Mesenchymal stem cell (in vitro differentiated cells and primary cell): ENCODE measurements at regions not wholly inside any gene's neighbourhood (a gene's known extent, or its start where the extent isn't known, plus 50 kb on each side); places are given as distances from the start of the nearest gene placed in this dataset.
"Not testable (repeated sequence)": the region's sequence is repeated elsewhere in the genome, so short reads cannot be mapped to it uniquely, and the experiment has no call there.

Experiments
- DNase-seq: peaks from one replicate; pipeline ENCODE4 v3.0.0-alpha.2; 2013
- H2AFZ ChIP-seq: one replicate; pipeline ENCODE4 v1.6.1; 2013; ENCODE audit warnings: low read depth, mild to moderate bottlenecking, control low read depth, inconsistent platforms, low read length, moderate library complexity
- H2AK5ac ChIP-seq: 2 replicates; pipeline ENCODE4 v1.6.1; 2013; ENCODE audit warnings: low read length, moderate library complexity, mild to moderate bottlenecking, inconsistent platforms; ENCODE audit not compliant: severe bottlenecking
- H2BK120ac ChIP-seq: one replicate; pipeline ENCODE4 v1.6.1; 2013; ENCODE audit warnings: low read depth, mild to moderate bottlenecking, inconsistent platforms, low read length, moderate library complexity
- H2BK12ac ChIP-seq, 2 experiments: one replicate each; pipeline ENCODE4 v1.6.1; 2013; ENCODE audit warnings: inconsistent platforms in 2 of 2, low read length in 2 of 2, mild to moderate bottlenecking in 2 of 2, moderate library complexity in 2 of 2, control low read depth in 1 of 2
- H2BK15ac ChIP-seq: one replicate; pipeline ENCODE4 v1.6.1; 2013; ENCODE audit warnings: mild to moderate bottlenecking, low read depth, inconsistent platforms; ENCODE audit not compliant: poor library complexity, severe bottlenecking
- H2BK5ac ChIP-seq: 2 replicates; pipeline ENCODE4 v1.6.1; 2013; ENCODE audit warnings: low read depth, mild to moderate bottlenecking, low read length, control low read depth, inconsistent platforms; ENCODE audit not compliant: poor library complexity, severe bottlenecking
- H3K14ac ChIP-seq, 2 experiments: one replicate each; pipeline ENCODE4 v1.6.1; 2013; ENCODE audit warnings: inconsistent platforms in 2 of 2, low read length in 2 of 2, control low read depth in 1 of 2, mild to moderate bottlenecking in 1 of 2, moderate library complexity in 1 of 2
- H3K18ac ChIP-seq, 2 experiments: one replicate each; pipeline ENCODE4 v1.6.1; 2013; ENCODE audit warnings: inconsistent platforms in 2 of 2, low read length in 2 of 2, control low read depth in 1 of 2, low read depth in 1 of 2, mild to moderate bottlenecking in 1 of 2
- H3K23ac ChIP-seq, 2 experiments: one replicate each; pipeline ENCODE4 v1.6.1; 2013; ENCODE audit warnings: inconsistent platforms in 2 of 2, low read length in 2 of 2, mild to moderate bottlenecking in 2 of 2, moderate library complexity in 2 of 2, control low read depth in 1 of 2
- H3K27ac ChIP-seq: 2 replicates; pipeline ENCODE4 v1.5.1; 2013; ENCODE audit warnings: mild to moderate bottlenecking, moderate library complexity, low read length, control low read depth, inconsistent platforms; ENCODE audit not compliant: poor library complexity, severe bottlenecking
- H3K27me3 ChIP-seq, 2 experiments: 2 replicates each; pipeline versions ENCODE4 v1.6.1 to v1.7.0; 2013; ENCODE audit warnings: low read length in 2 of 2, mild to moderate bottlenecking in 2 of 2, moderate library complexity in 2 of 2, control low read depth in 1 of 2, inconsistent platforms in 1 of 2; ENCODE audit not compliant: control insufficient read depth in 1 of 2, insufficient read depth in 1 of 2
- H3K36me3 ChIP-seq, 2 experiments: 2 replicates each; pipeline versions ENCODE4 v1.6.1 to v1.7.0; 2013; ENCODE audit warnings: low read length in 2 of 2, control low read depth in 1 of 2, inconsistent platforms in 1 of 2, low read depth in 1 of 2, mild to moderate bottlenecking in 1 of 2; ENCODE audit not compliant: insufficient read depth in 2 of 2, control insufficient read depth in 1 of 2
- H3K4ac ChIP-seq, 2 experiments: one replicate each; pipeline ENCODE4 v1.6.1; 2013; ENCODE audit warnings: inconsistent platforms in 2 of 2, low read length in 2 of 2, mild to moderate bottlenecking in 2 of 2, moderate library complexity in 2 of 2, control low read depth in 1 of 2, low read depth in 1 of 2
- H3K4me1 ChIP-seq: 2 replicates; pipeline ENCODE4 v1.6.1; 2013; ENCODE audit warnings: low read depth, low read length, control low read depth; ENCODE audit not compliant: control insufficient read depth, insufficient read depth
- H3K4me2 ChIP-seq: 2 replicates; pipeline ENCODE4 v1.6.1; 2013; ENCODE audit warnings: low read length, mild to moderate bottlenecking, inconsistent platforms; ENCODE audit not compliant: poor library complexity, severe bottlenecking
- H3K4me3 ChIP-seq, 2 experiments: 2 replicates each; pipeline versions ENCODE4 v1.5.1 to v1.7.0; 2013; ENCODE audit warnings: low read length in 2 of 2, mild to moderate bottlenecking in 2 of 2, control low read depth in 1 of 2, low read depth in 1 of 2; ENCODE audit not compliant: insufficient read depth in 1 of 2
- H3K79me1 ChIP-seq: replicated peaks from 2 replicates; pipeline ENCODE4 v1.6.1; 2013; ENCODE audit warnings: mild to moderate bottlenecking, control low read depth, low read length, inconsistent platforms; ENCODE audit not compliant: poor library complexity, severe bottlenecking
- H3K9ac ChIP-seq: 2 replicates; pipeline ENCODE4 v1.7.0; 2013; ENCODE audit warnings: mild to moderate bottlenecking, low read length, moderate library complexity
- H3K9me3 ChIP-seq: 2 replicates; pipeline ENCODE4 v1.7.0; 2013; ENCODE audit warnings: mild to moderate bottlenecking, low read length; ENCODE audit not compliant: control insufficient read depth
- H4K8ac ChIP-seq: one replicate; pipeline ENCODE4 v1.6.1; 2013; ENCODE audit warnings: inconsistent platforms, mild to moderate bottlenecking, low read length, moderate library complexity
- H4K91ac ChIP-seq: one replicate; pipeline ENCODE4 v1.6.1; 2013; ENCODE audit warnings: mild to moderate bottlenecking, low read length, inconsistent platforms
- WGBS: methylation state at CpG from one replicate; pipeline ENCODE4 v1.1.7; 2013; ENCODE audit warnings: mixed read lengths; 5-methylcytosine and 5-hydroxymethylcytosine counted together

- H3K36me3 ChIP-seq, H3K14ac ChIP-seq, DNase-seq, H3K27me3 ChIP-seq, H2AK5ac ChIP-seq, H2BK12ac ChIP-seq, H3K18ac ChIP-seq, H3K79me1 ChIP-seq, H3K27ac ChIP-seq, H4K8ac ChIP-seq, H2BK120ac ChIP-seq, H3K9me3 ChIP-seq, H3K9ac ChIP-seq, H3K4ac ChIP-seq, H3K23ac ChIP-seq, H2BK5ac ChIP-seq, H2BK15ac ChIP-seq, H3K4me1 ChIP-seq, H4K91ac ChIP-seq, H3K4me2 ChIP-seq, H2AFZ ChIP-seq, H3K4me3 ChIP-seq: not testable (repeated sequence)
- WGBS: 68% methylated on average over 4 of the region's 5 CpGs
Measured at GRCh38 chr14:29414931-29415330, 512.7 kb downstream of the PRKD1 start.

GRCh38 chr14:29419736-29420135 lies 507.9 kb downstream of the PRKD1 start:
- DNase-seq: no peak
- H3K18ac ChIP-seq: no peak overlapping the region
- no peak overlapping the region for H3K4ac ChIP-seq
- no peak overlapping the region for H2AFZ ChIP-seq
- no peaks in the 10 kb centered on the region for H3K36me3 ChIP-seq
- H3K23ac ChIP-seq: no peak overlapping the region
- H4K8ac ChIP-seq: no peak overlapping the region
- no peaks in the 10 kb centered on the region for H3K27me3 ChIP-seq
- no peak overlapping the region for H3K4me2 ChIP-seq
- H3K4me3 ChIP-seq: no peak overlapping the region
- no peak overlapping the region for H4K91ac ChIP-seq
- no peak overlapping the region for H2AK5ac ChIP-seq
- WGBS: 83% methylated on average over 1 of the region's 1 CpG
- no peak overlapping the region for H3K14ac ChIP-seq
- H2BK5ac ChIP-seq: no peak overlapping the region
- no peak overlapping the region for H3K27ac ChIP-seq
- H2BK120ac ChIP-seq: no peak overlapping the region
- H2BK12ac ChIP-seq: no peak overlapping the region
- H3K4me1 ChIP-seq: no peaks in the 10 kb centered on the region
- H3K9ac ChIP-seq: no peak overlapping the region
- H2BK15ac ChIP-seq: no peak overlapping the region
- H3K79me1 ChIP-seq: no peaks in the 10 kb centered on the region
- no peaks in the 10 kb centered on the region for H3K9me3 ChIP-seq

GRCh38 chr14:29421156-29421728 lies 506.4 kb downstream of the PRKD1 start:
- no peak overlapping the region for H3K4me2 ChIP-seq
- H2BK120ac ChIP-seq: no peak overlapping the region
- H3K27ac ChIP-seq: no peak overlapping the region
- no peaks in the 10 kb centered on the region for H3K9me3 ChIP-seq
- no peak for DNase-seq
- no peak overlapping the region for H2BK5ac ChIP-seq
- no peak overlapping the region for H3K4ac ChIP-seq
- H3K9ac ChIP-seq: no peak overlapping the region
- H2BK15ac ChIP-seq: no peak overlapping the region
- H3K23ac ChIP-seq: no peak overlapping the region
- no peak overlapping the region for H2AK5ac ChIP-seq
- no peaks in the 10 kb centered on the region for H3K4me1 ChIP-seq
- no peaks in the 10 kb centered on the region for H3K36me3 ChIP-seq
- no peak overlapping the region for H2BK12ac ChIP-seq
- H3K27me3 ChIP-seq: no peaks in the 10 kb centered on the region
- H4K91ac ChIP-seq: no peak overlapping the region
- H3K18ac ChIP-seq: no peak overlapping the region
- no peak overlapping the region for H2AFZ ChIP-seq
- H4K8ac ChIP-seq: no peak overlapping the region
- H3K79me1 ChIP-seq: no peaks in the 10 kb centered on the region
- no peak overlapping the region for H3K14ac ChIP-seq
- H3K4me3 ChIP-seq: no peak overlapping the region

- H3K27me3 ChIP-seq: no peaks in the 10 kb centered on the region
- H3K14ac ChIP-seq: no peak overlapping the region
- no peak overlapping the region for H3K4me3 ChIP-seq
- no peak overlapping the region for H3K4ac ChIP-seq
- H3K27ac ChIP-seq: no peak overlapping the region
- DNase-seq: no peak
- no peaks in the 10 kb centered on the region for H3K9me3 ChIP-seq
- no peak overlapping the region for H2BK15ac ChIP-seq
- 75% methylated on average over 2 of the region's 5 CpGs for WGBS
- no peak overlapping the region for H3K23ac ChIP-seq
- no peak overlapping the region for H2AFZ ChIP-seq
- H3K4me1 ChIP-seq: no peaks in the 10 kb centered on the region
- H3K18ac ChIP-seq: no peak overlapping the region
- no peak overlapping the region for H3K4me2 ChIP-seq
- H3K36me3 ChIP-seq: no peaks in the 10 kb centered on the region
- H2BK120ac ChIP-seq: no peak overlapping the region
- H2AK5ac ChIP-seq: no peak overlapping the region
- H4K8ac ChIP-seq: no peak overlapping the region
- H3K79me1 ChIP-seq: no peaks in the 10 kb centered on the region
- no peak overlapping the region for H2BK12ac ChIP-seq
- no peak overlapping the region for H2BK5ac ChIP-seq
- no peak overlapping the region for H3K9ac ChIP-seq
- no peak overlapping the region for H4K91ac ChIP-seq
Measured at GRCh38 chr14:29425705-29426482, 501.8 kb downstream of the PRKD1 start.
